HEK293 (cell line): ENCODE measurements at regions not wholly inside any gene's neighbourhood (a gene's known extent, or its start where the extent isn't known, plus 50 kb on each side); places are given as distances from the start of the nearest gene placed in this dataset.
"Not testable (repeated sequence)": the region's sequence is repeated elsewhere in the genome, so short reads cannot be mapped to it uniquely, and the experiment has no call there.

ENCODE experiments used
- CTCF ChIA-PET: fragments of 350-600 bp; formaldehyde crosslinking; extraction: SDS; loops from one replicate; lab custom pipeline; 2021; ENCODE audit warnings: antibody characterized with exemption; lab: Yijun Ruan, JAX
- POLR2A ChIA-PET: fragments of 300-600 bp; formaldehyde crosslinking; extraction: SDS; loops from one replicate; lab custom pipeline; 2020; ENCODE audit warnings: antibody characterized with exemption, inconsistent platforms; lab: Yijun Ruan, JAX
- H3K27ac ChIP-seq: fragments of 200-500 bp; sonication (Bioruptor generic); 2 replicates; pipeline ENCODE4 v1.5.1; 2014; ENCODE audit warnings: low read depth, low read length, control low read depth, inconsistent platforms; ENCODE audit errors: extremely low read depth
- H3K36me3 ChIP-seq, 2 experiments: fragments of 200-500 bp in 1 of 2; sonication (Bioruptor generic) in 1 of 2; 1 replicate in 1 of 2; 2 replicates in 1 of 2; pipeline ENCODE4 v1.5.1; 2014 to 2017; ENCODE audit warnings: inconsistent platforms in 2 of 2, low read length in 2 of 2; ENCODE audit not compliant: control insufficient read depth in 2 of 2, insufficient read depth in 1 of 2
- H3K4me1 ChIP-seq: fragments of 200-500 bp; sonication (Bioruptor generic); 2 replicates; pipeline ENCODE4 v1.5.1; 2014; ENCODE audit warnings: mild to moderate bottlenecking, low read length, inconsistent platforms; ENCODE audit not compliant: control insufficient read depth, insufficient read depth
- H3K4me3 ChIP-seq: 2 replicates; pipeline ENCODE4 v1.5.1; 2011; ENCODE audit warnings: low read depth, mild to moderate bottlenecking, control low read depth, low read length, moderate library complexity
- H3K9me3 ChIP-seq: fragments of 200-500 bp; sonication (Bioruptor generic); 2 replicates; pipeline ENCODE4 v1.5.1; 2014; ENCODE audit warnings: low read depth, low read length, inconsistent platforms; ENCODE audit not compliant: control insufficient read depth, insufficient read depth
- KLF1 ChIP-seq: fragments of 450-650 bp; formaldehyde crosslinking; IDR thresholded peaks from 2 replicates; pipeline ENCODE4 v1.5.1; 2016; ENCODE audit warnings: missing biosample characterization, missing genetic modification characterization
- PRDM1 ChIP-seq: fragments of 450-650 bp; formaldehyde crosslinking; IDR thresholded peaks from 2 replicates; pipeline ENCODE4; 2016; ENCODE audit warnings: missing biosample characterization, missing genetic modification characterization
- SCRT2 ChIP-seq: fragments of 450-650 bp; formaldehyde crosslinking; IDR thresholded peaks from 2 replicates; pipeline ENCODE4 v1.5.1; 2016; ENCODE audit warnings: missing biosample characterization, missing genetic modification characterization
- TRIM28 ChIP-seq: IDR thresholded peaks from 2 replicates; pipeline ENCODE4 v1.6.1; 2011; ENCODE audit warnings: low read length, control low read depth, borderline replicate concordance
- WT1 ChIP-seq: fragments of 450-650 bp; formaldehyde crosslinking; IDR thresholded peaks from 2 replicates; pipeline ENCODE4 v1.5.1; 2016; ENCODE audit warnings: missing biosample characterization, missing genetic modification characterization
- YY2 ChIP-seq: fragments of 450-650 bp; formaldehyde crosslinking; IDR thresholded peaks from 2 replicates; pipeline ENCODE4 v1.5.1; 2016; ENCODE audit warnings: missing biosample characterization, missing genetic modification characterization
- ZBTB17 ChIP-seq: fragments of 450-650 bp; formaldehyde crosslinking; IDR thresholded peaks from 2 replicates; pipeline ENCODE4 v1.5.1; 2016; ENCODE audit warnings: missing biosample characterization, missing genetic modification characterization
- ZNF10 ChIP-seq: fragments of 450-650 bp; formaldehyde crosslinking; IDR thresholded peaks from 2 replicates; pipeline ENCODE4 v1.5.1; 2017; ENCODE audit warnings: missing biosample characterization, missing genetic modification characterization
- ZNF132 ChIP-seq: fragments of 450-650 bp; formaldehyde crosslinking; IDR thresholded peaks from 2 replicates; pipeline ENCODE4 v1.5.1; 2017; ENCODE audit warnings: missing biosample characterization, missing genetic modification characterization, borderline replicate concordance
- ZNF146 ChIP-seq: fragments of 450-650 bp; formaldehyde crosslinking; IDR thresholded peaks from 2 replicates; pipeline ENCODE4 v1.5.1; 2016; ENCODE audit warnings: missing biosample characterization, missing genetic modification characterization
- ZNF175 ChIP-seq: fragments of 450-650 bp; formaldehyde crosslinking; IDR thresholded peaks from 2 replicates; pipeline ENCODE4 v1.5.1; 2016; ENCODE audit warnings: missing biosample characterization, missing genetic modification characterization
- ZNF214 ChIP-seq: fragments of 450-650 bp; formaldehyde crosslinking; IDR thresholded peaks from 2 replicates; pipeline ENCODE4 v1.5.1; 2017; ENCODE audit warnings: missing biosample characterization, mild to moderate bottlenecking, missing genetic modification characterization, borderline replicate concordance
- ZNF341 ChIP-seq: fragments of 450-650 bp; formaldehyde crosslinking; IDR thresholded peaks from 2 replicates; pipeline ENCODE4; 2016; ENCODE audit warnings: low read depth, missing biosample characterization, missing genetic modification characterization
- ZNF521 ChIP-seq: fragments of 450-650 bp; formaldehyde crosslinking; IDR thresholded peaks from 2 replicates; pipeline ENCODE4 v1.5.1; 2017; ENCODE audit warnings: missing biosample characterization, mild to moderate bottlenecking, missing genetic modification characterization
- ZNF530 ChIP-seq: fragments of 450-650 bp; formaldehyde crosslinking; IDR thresholded peaks from 2 replicates; pipeline ENCODE4 v1.5.1; 2016; ENCODE audit warnings: low read depth, missing biosample characterization, missing genetic modification characterization
- ZNF548 ChIP-seq: fragments of 450-650 bp; formaldehyde crosslinking; IDR thresholded peaks from 2 replicates; pipeline ENCODE4 v1.5.1; 2016; ENCODE audit warnings: missing biosample characterization, missing genetic modification characterization
- ZNF623 ChIP-seq: fragments of 450-650 bp; formaldehyde crosslinking; IDR thresholded peaks from 2 replicates; pipeline ENCODE4 v1.5.1; 2016; ENCODE audit warnings: missing biosample characterization, missing genetic modification characterization
- ZNF626 ChIP-seq: fragments of 450-650 bp; sonication (Bioruptor Pico); formaldehyde crosslinking; IDR thresholded peaks from 2 replicates; pipeline ENCODE4 v1.5.1; 2018; ENCODE audit warnings: missing biosample characterization, missing genetic modification characterization, inconsistent platforms
- ZNF664 ChIP-seq: fragments of 450-650 bp; formaldehyde crosslinking; IDR thresholded peaks from 2 replicates; pipeline ENCODE4 v1.5.1; 2016; ENCODE audit warnings: missing biosample characterization, missing genetic modification characterization
- ZNF785 ChIP-seq: fragments of 450-650 bp; formaldehyde crosslinking; IDR thresholded peaks from 2 replicates; pipeline ENCODE4 v1.5.1; 2016; ENCODE audit warnings: missing biosample characterization, missing genetic modification characterization
- ZNF792 ChIP-seq: fragments of 450-650 bp; formaldehyde crosslinking; IDR thresholded peaks from 2 replicates; pipeline ENCODE4 v1.5.1; 2016; ENCODE audit warnings: missing biosample characterization, missing genetic modification characterization
- TF ChIP-seq, protein P1 (sequence below): fragments of 450-650 bp; formaldehyde crosslinking; IDR thresholded peaks from 2 replicates; pipeline ENCODE4 v1.5.1; 2016; ENCODE audit warnings: missing biosample characterization, missing genetic modification characterization

DNA sequence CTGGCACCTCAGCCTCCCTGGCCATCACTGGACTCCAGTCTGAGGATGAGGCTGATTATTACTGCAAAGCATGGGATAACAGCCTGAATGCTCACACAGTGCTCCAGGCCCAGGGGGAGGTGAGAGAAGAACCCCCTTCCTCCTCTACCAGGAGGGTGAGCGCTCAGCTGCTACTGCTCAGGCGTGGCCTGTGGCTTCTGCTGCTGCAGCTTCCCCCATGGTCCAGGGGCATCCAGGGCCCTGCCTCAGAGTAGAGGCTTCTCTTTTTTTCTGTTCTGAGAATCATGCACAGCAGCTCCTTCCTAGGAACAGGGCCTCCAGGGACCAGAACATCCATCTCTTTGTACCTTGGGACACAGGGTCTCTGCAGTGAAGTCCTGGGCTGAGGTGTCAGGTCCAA is 83.1 kb downstream of the VPREB1 start:
- ChIA-PET CTCF (interaction anchor here (0.5 to 1.8 kb wide), 2 partner anchors 15 to 79 kb away, joined by 4 to 10 read pairs; no protein-coding TSS in a partner anchor), POLR2A (no interaction called here)
- Histone ChIP-seq H3K27ac (no peak overlapping the region), H3K9me3 (no peaks in the 10 kb centered on the region; the same call in 1 of the 2 replicates), H3K4me3 (no peak overlapping the region), H3K4me1 (no peaks in the 10 kb centered on the region), H3K36me3 (peaks cover 0 to 23% of the 10 kb centered on the region in 2 experiments; a peak in 1 of 3 replicates)
- TF ChIP-seq KLF1 (tag by site-specific recombination) = no peak
- no peak for TF ChIP-seq PRDM1 (tag by site-specific recombination)
- TF ChIP-seq ZNF214 (tag by site-specific recombination) = no peak
- no peak for TF ChIP-seq ZNF792

- ChIA-PET CTCF (interaction anchor here (1.3 to 5.2 kb wide), 2 partner anchors 13 to 380 kb away, joined by 3 to 45 read pairs; no protein-coding TSS in a partner anchor), POLR2A (no interaction called here)
- TF ChIP-seq WT1 (tag by site-specific recombination) (no peak), ZNF623 (tag by site-specific recombination) (no peak), ZNF626 (tag by site-specific recombination) (no peak), ZNF341 (tag by site-specific recombination) (no peak)
- H3K36me3 ChIP-seq = peaks cover 0 to 3% of the 10 kb centered on the region in 2 experiments; a peak in 1 of 3 replicates
- H3K4me1 ChIP-seq = no peaks in the 10 kb centered on the region
- H3K9me3 ChIP-seq = no peaks in the 10 kb centered on the region; the same call in 1 of the 2 replicates
- no peak overlapping the region for H3K27ac ChIP-seq
- no peak overlapping the region for H3K4me3 ChIP-seq
These were observed 85.2 kb downstream of the VPREB1 start for GRCh38 chr22:22329792-22330191.

GRCh38 chr22:22335640-22336039 is 91.1 kb downstream of the VPREB1 start:
- H3K9me3 ChIP-seq, H3K27ac ChIP-seq, H3K36me3 ChIP-seq, POLR2A ChIA-PET, H3K4me3 ChIP-seq, H3K4me1 ChIP-seq: not testable (repeated sequence)
- CTCF ChIA-PET = interaction anchor here (0.7 kb wide), 3 partner anchors 12 to 212 kb away, joined by 3 to 4 read pairs (median 3); no protein-coding TSS in a partner anchor

DNA sequence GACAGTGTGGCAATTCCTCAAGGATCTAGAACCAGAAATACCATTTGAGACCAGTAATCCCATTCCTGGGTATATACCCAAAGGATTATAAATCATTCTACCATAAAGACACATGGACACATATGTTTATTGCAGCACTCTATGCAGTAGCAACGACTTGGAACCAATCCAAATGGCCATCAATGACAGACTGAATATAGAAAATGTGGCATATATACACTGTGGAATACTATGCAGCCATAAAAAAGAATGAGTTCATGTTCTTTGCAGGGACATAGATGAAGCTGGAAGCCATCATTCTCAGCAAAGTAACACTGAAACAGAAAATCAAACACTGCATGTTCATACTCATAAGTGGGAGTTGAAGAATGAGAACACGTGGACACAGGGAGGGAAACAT is 91.7 kb downstream of the VPREB1 start:
- H3K27ac ChIP-seq, H3K36me3 ChIP-seq, POLR2A ChIA-PET, H3K4me1 ChIP-seq, H3K9me3 ChIP-seq, CTCF ChIA-PET, H3K4me3 ChIP-seq: not testable (repeated sequence)
- TF ChIP-seq ZNF146 = peak; percentile 30; the same call in 1 of the 2 replicates

DNA sequence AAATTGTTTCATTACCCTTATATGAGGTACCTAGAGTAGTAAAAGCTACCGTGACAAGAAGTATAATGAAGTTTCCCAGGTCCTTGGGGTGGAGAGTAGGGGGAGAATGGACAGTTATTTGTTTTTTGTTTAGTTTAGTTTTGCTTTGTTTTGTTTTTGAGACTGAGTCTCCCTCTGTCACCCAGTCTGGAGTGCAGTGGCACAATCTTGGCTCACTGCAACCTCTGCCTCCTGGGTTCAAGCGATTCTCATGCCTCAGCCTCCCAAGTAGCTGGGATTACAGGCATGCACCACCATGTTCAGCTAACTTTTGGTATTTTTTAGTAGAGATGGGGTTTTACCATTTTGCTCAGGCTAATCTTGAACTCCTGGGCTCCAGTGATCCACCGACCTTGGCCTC is 94.2 kb downstream of the VPREB1 start:
- POLR2A ChIA-PET, H3K27ac ChIP-seq, H3K36me3 ChIP-seq, H3K4me3 ChIP-seq, H3K4me1 ChIP-seq, H3K9me3 ChIP-seq: not testable (repeated sequence)
- CTCF ChIA-PET = interaction anchor here (0.7 kb wide), 1 partner anchor 535 kb away, joined by 3 read pairs; no protein-coding TSS in a partner anchor

GRCh38 chr22:22341736-22342135 is 97.2 kb downstream of the VPREB1 start:
- CTCF ChIA-PET = interaction anchor here (0.6 to 4.1 kb wide), 8 partner anchors 9 to 556 kb away, joined by 3 to 45 read pairs (median 8); no protein-coding TSS in a partner anchor
- Histone ChIP-seq H3K9me3 (no peaks in the 10 kb centered on the region), H3K4me1 (no peaks in the 10 kb centered on the region), H3K36me3 (no peaks in the 10 kb centered on the region), H3K27ac (no peak overlapping the region), H3K4me3 (no peak overlapping the region)
- POLR2A ChIA-PET = no interaction called here
- no peak for TF ChIP-seq ZNF664
- TF ChIP-seq SCRT2 (tag by site-specific recombination) = no peak
- TF ChIP-seq TRIM28 = no peak
- TF ChIP-seq ZNF785 (tag by site-specific recombination) = no peak
- TF ChIP-seq ZNF10 (tag by site-specific recombination) = no peak
- no peak for TF ChIP-seq ZNF521 (tag by site-specific recombination)
- TF ChIP-seq ZBTB17 (tag by site-specific recombination) = no peak
- TF ChIP-seq ZNF548 (tag by site-specific recombination) = no peak
- no peak for TF ChIP-seq ZNF175 (tag by site-specific recombination)
- TF ChIP-seq YY2 (tag by site-specific recombination) = no peak
- no peak for TF ChIP-seq ZNF132
- no peak for TF ChIP-seq ZNF530 (tag by site-specific recombination)
- TF ChIP-seq, protein P1, sequence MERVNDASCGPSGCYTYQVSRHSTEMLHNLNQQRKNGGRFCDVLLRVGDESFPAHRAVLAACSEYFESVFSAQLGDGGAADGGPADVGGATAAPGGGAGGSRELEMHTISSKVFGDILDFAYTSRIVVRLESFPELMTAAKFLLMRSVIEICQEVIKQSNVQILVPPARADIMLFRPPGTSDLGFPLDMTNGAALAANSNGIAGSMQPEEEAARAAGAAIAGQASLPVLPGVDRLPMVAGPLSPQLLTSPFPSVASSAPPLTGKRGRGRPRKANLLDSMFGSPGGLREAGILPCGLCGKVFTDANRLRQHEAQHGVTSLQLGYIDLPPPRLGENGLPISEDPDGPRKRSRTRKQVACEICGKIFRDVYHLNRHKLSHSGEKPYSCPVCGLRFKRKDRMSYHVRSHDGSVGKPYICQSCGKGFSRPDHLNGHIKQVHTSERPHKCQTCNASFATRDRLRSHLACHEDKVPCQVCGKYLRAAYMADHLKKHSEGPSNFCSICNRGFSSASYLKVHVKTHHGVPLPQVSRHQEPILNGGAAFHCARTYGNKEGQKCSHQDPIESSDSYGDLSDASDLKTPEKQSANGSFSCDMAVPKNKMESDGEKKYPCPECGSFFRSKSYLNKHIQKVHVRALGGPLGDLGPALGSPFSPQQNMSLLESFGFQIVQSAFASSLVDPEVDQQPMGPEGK (tag by site-specific recombination) = no peak
- TF ChIP-seq PRDM1 (tag by site-specific recombination) = no peak
